WTC11 (cell line): ENCODE measurements at regions not wholly inside any gene's neighbourhood (a gene's known extent, or its start where the extent isn't known, plus 50 kb on each side); places are given as distances from the start of the nearest gene placed in this dataset.

ENCODE experiments used
- ATAC-seq: fragments of 200-7000 bp; cut with Tn5 transposase; 2 replicates; pipeline ENCODE4 v1.10.0; 2021; ENCODE audit warnings: mild to moderate bottlenecking, moderate library complexity
- CTCF ChIA-PET: fragments of 300-600 bp; sonication (Branson Sonifier 250); formaldehyde crosslinking; loops from one replicate; lab custom pipeline; 2021; ENCODE audit warnings: antibody characterized with exemption; lab: Charles Lee
- POLR2A ChIA-PET: fragments of 350-600 bp; sonication (Branson Sonifier 250); formaldehyde crosslinking; loops from one replicate; lab custom pipeline; 2021; ENCODE audit warnings: antibody characterized with exemption; lab: Charles Lee
- DNase-seq: peaks from one replicate; pipeline ENCODE4 v3.0.0; 2021; ENCODE audit warnings: low spot score
- H3K27ac Mint-ChIP-seq: 2 replicates; pipeline ENCODE4 v1.8.0; 2021; ENCODE audit warnings: mixed read lengths
- H3K27me3 Mint-ChIP-seq: 2 replicates; pipeline ENCODE4 v1.8.0; 2021; ENCODE audit warnings: low read depth, mild to moderate bottlenecking, moderate library complexity, mixed read lengths
- H3K36me3 Mint-ChIP-seq: 2 replicates; pipeline ENCODE4 v1.8.0; 2021; ENCODE audit warnings: mixed read lengths
- H3K4me1 Mint-ChIP-seq: 2 replicates; pipeline ENCODE4 v1.8.0; 2022; ENCODE audit warnings: mixed read lengths
- H3K4me3 Mint-ChIP-seq: 2 replicates; pipeline ENCODE4 v1.8.0; 2021; ENCODE audit warnings: mild to moderate bottlenecking, moderate library complexity, mixed read lengths
- H3K9me3 Mint-ChIP-seq: 2 replicates; pipeline ENCODE4 v1.8.0; 2021; ENCODE audit warnings: mixed read lengths
- AFF4 ChIP-seq: sonication (generic); formaldehyde crosslinking; IDR thresholded peaks from 2 replicates; pipeline ENCODE4 v1.8.1; 2023; ENCODE audit warnings: mild to moderate bottlenecking, missing genetic modification reagents, borderline replicate concordance
- ATF1 ChIP-seq: sonication (generic); formaldehyde crosslinking; IDR thresholded peaks from 2 replicates; pipeline ENCODE4 v1.8.1; 2023; ENCODE audit warnings: mild to moderate bottlenecking, moderate library complexity, missing genetic modification reagents
- ATF6 ChIP-seq: sonication (generic); formaldehyde crosslinking; IDR thresholded peaks from 2 replicates; pipeline ENCODE4 v1.8.1; 2023; ENCODE audit warnings: mild to moderate bottlenecking, missing genetic modification reagents
- CREB1 ChIP-seq: sonication (generic); formaldehyde crosslinking; IDR thresholded peaks from 2 replicates; pipeline ENCODE4 v1.8.0; 2023; ENCODE audit warnings: mild to moderate bottlenecking, missing genetic modification reagents
- ELF4 ChIP-seq: sonication (generic); formaldehyde crosslinking; IDR thresholded peaks from 2 replicates; pipeline ENCODE4 v1.8.1; 2022; ENCODE audit warnings: low read depth, mild to moderate bottlenecking, moderate library complexity, missing genetic modification reagents
- EMX1 ChIP-seq: fragments of 250-450 bp; sonication (Bioruptor Pico); IDR thresholded peaks from 2 replicates; pipeline ENCODE4 v1.8.0; 2021; ENCODE audit warnings: mild to moderate bottlenecking
- ESRRA ChIP-seq: sonication (generic); formaldehyde crosslinking; IDR thresholded peaks from 2 replicates; pipeline ENCODE4 v1.8.1; 2022; ENCODE audit warnings: mild to moderate bottlenecking, missing genetic modification reagents, borderline replicate concordance
- FOXK1 ChIP-seq: sonication (generic); formaldehyde crosslinking; IDR thresholded peaks from 2 replicates; pipeline ENCODE4 v1.8.0; 2022; ENCODE audit warnings: mild to moderate bottlenecking, moderate library complexity, missing genetic modification reagents
- FOXP1 ChIP-seq: sonication (generic); formaldehyde crosslinking; IDR thresholded peaks from 2 replicates; pipeline ENCODE4 v1.8.0; 2022; ENCODE audit warnings: missing genetic modification reagents, mild to moderate bottlenecking, moderate library complexity, borderline replicate concordance
- GABPB1 ChIP-seq: sonication (generic); formaldehyde crosslinking; IDR thresholded peaks from 2 replicates; pipeline ENCODE4 v1.8.1; 2023; ENCODE audit warnings: mild to moderate bottlenecking, missing genetic modification reagents
- HMGA2 ChIP-seq: fragments of 250-450 bp; sonication (Bioruptor Pico); IDR thresholded peaks from 2 replicates; pipeline ENCODE4 v1.4.0; 2021; ENCODE audit warnings: mild to moderate bottlenecking, moderate library complexity
- JUN ChIP-seq: sonication (generic); formaldehyde crosslinking; IDR thresholded peaks from 2 replicates; pipeline ENCODE4 v1.8.0; 2023; ENCODE audit warnings: mild to moderate bottlenecking, missing genetic modification reagents
- MYBL2 ChIP-seq: sonication (generic); formaldehyde crosslinking; IDR thresholded peaks from 2 replicates; pipeline ENCODE4 v1.8.1; 2023; ENCODE audit warnings: mild to moderate bottlenecking, moderate library complexity, missing genetic modification reagents
- NFYB ChIP-seq: sonication (generic); formaldehyde crosslinking; conservative IDR thresholded peaks from 2 replicates; pipeline ENCODE4 v1.8.0; 2022; ENCODE audit warnings: low read depth, missing genetic modification reagents
- PRDM15 ChIP-seq: sonication (generic); formaldehyde crosslinking; IDR thresholded peaks from 2 replicates; pipeline ENCODE4 v1.8.0; 2022; ENCODE audit warnings: missing genetic modification reagents
- SMAD4 ChIP-seq: sonication (generic); formaldehyde crosslinking; IDR thresholded peaks from 2 replicates; pipeline ENCODE4 v1.8.0; 2022; ENCODE audit warnings: mild to moderate bottlenecking, missing genetic modification reagents
- ZBTB21 ChIP-seq: sonication (generic); formaldehyde crosslinking; IDR thresholded peaks from 2 replicates; pipeline ENCODE4 v1.8.1; 2023; ENCODE audit warnings: mild to moderate bottlenecking, missing genetic modification reagents, borderline replicate concordance
- ZNF121 ChIP-seq: sonication (generic); formaldehyde crosslinking; IDR thresholded peaks from 2 replicates; pipeline ENCODE4 v1.8.0; 2023; ENCODE audit warnings: missing genetic modification reagents
- ZNF138 ChIP-seq: sonication (generic); formaldehyde crosslinking; conservative IDR thresholded peaks from 2 replicates; pipeline ENCODE4 v1.8.1; 2022; ENCODE audit warnings: mild to moderate bottlenecking, moderate library complexity, missing genetic modification reagents
- TF ChIP-seq, protein P1 (sequence below): sonication (generic); formaldehyde crosslinking; IDR thresholded peaks from 2 replicates; pipeline ENCODE4 v1.8.1; 2023; ENCODE audit warnings: mild to moderate bottlenecking, missing genetic modification reagents, moderate library complexity
- TF ChIP-seq, protein P2 (sequence below): sonication (generic); formaldehyde crosslinking; conservative IDR thresholded peaks from 2 replicates; pipeline ENCODE4 v1.8.1; 2022; ENCODE audit warnings: mild to moderate bottlenecking, missing genetic modification reagents

- DNase-seq (no peak), ATAC-seq (no peak)
- ChIA-PET CTCF (no interaction called here), POLR2A (no interaction called here)
- H3K36me3 Mint-ChIP-seq = peaks cover 7% of the 10 kb centered on the region
- H3K9me3 Mint-ChIP-seq = peaks cover 12% of the 10 kb centered on the region
- H3K4me1 Mint-ChIP-seq = peaks cover 15% of the 10 kb centered on the region
- peaks cover 76% of the 10 kb centered on the region for H3K27me3 Mint-ChIP-seq
- H3K4me3 Mint-ChIP-seq = no peak overlapping the region
- no peak for TF ChIP-seq MYBL2 (CRISPR knock-in tag)
- no peak for TF ChIP-seq FOXP1 (CRISPR knock-in tag)
- no peak for TF ChIP-seq ZBTB21 (CRISPR knock-in tag)
- TF ChIP-seq PRDM15 (CRISPR knock-in tag) = no peak
- TF ChIP-seq ATF6 = no peak
- TF ChIP-seq NFYB = no peak
- TF ChIP-seq EMX1 = no peak
- TF ChIP-seq, protein P1, sequence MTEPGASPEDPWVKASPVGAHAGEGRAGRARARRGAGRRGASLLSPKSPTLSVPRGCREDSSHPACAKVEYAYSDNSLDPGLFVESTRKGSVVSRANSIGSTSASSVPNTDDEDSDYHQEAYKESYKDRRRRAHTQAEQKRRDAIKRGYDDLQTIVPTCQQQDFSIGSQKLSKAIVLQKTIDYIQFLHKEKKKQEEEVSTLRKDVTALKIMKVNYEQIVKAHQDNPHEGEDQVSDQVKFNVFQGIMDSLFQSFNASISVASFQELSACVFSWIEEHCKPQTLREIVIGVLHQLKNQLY = no peak
- TF ChIP-seq ELF4 (CRISPR knock-in tag) = no peak
- no peak for TF ChIP-seq AFF4 (CRISPR knock-in tag)
- no peak for TF ChIP-seq ESRRA
- no peak for TF ChIP-seq JUN (CRISPR knock-in tag)
- TF ChIP-seq SMAD4 (CRISPR knock-in tag) = no peak
- no peak for TF ChIP-seq FOXK1 (CRISPR knock-in tag)
- H3K27ac Mint-ChIP-seq = no peak overlapping the region
These were observed 295.5 kb downstream of the CDH11 start for GRCh38 chr16:64826374-64826773.

GRCh38 chr16:64823481-64824075, 298.3 kb downstream of the CDH11 start:
- peak; percentile 8 for DNase-seq
- CTCF ChIA-PET = interaction anchor here (1.0 kb wide), 1 partner anchor 14 kb away, joined by 3 read pairs; no protein-coding TSS in a partner anchor
- POLR2A ChIA-PET = no interaction called here
- Mint-ChIP-seq H3K9me3 (no peaks in the 10 kb centered on the region), H3K36me3 (no peaks in the 10 kb centered on the region), H3K27ac (no peak overlapping the region), H3K27me3 (peaks cover 71% of the 10 kb centered on the region), H3K4me3 (no peak overlapping the region), H3K4me1 (peaks cover 15% of the 10 kb centered on the region)
- peak; percentile 92 for ATAC-seq
- TF ChIP-seq ATF1 (CRISPR knock-in tag) (no peak), EMX1 (no peak), GABPB1 (CRISPR knock-in tag) (no peak), HMGA2 (CRISPR knock-in tag) (no peak), CREB1 (CRISPR knock-in tag) (no peak), PRDM15 (CRISPR knock-in tag) (no peak), ZNF121 (CRISPR knock-in tag) (no peak), ZNF138 (no peak)
- TF ChIP-seq, protein P2, sequence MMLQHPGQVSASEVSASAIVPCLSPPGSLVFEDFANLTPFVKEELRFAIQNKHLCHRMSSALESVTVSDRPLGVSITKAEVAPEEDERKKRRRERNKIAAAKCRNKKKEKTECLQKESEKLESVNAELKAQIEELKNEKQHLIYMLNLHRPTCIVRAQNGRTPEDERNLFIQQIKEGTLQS (CRISPR knock-in tag) = no peak
